ENCODE measurements at regions not wholly inside any gene's neighbourhood (a gene's known extent, or its start where the extent isn't known, plus 50 kb on each side); places are given as distances from the start of the nearest gene placed in this dataset.

GRCh38 chr13:29713839-29714238, 118.4 kb upstream of the SLC7A1 start:
- peak in 1 of 2 donors; percentile 16 for DNase-seq (ENCODE audit: extremely low spot score in 2 of 2)
- H3K27ac ChIP-seq = no peak overlapping the region
- TF ChIP-seq CTCF (IDR thresholded peaks at IDR 0.05) (no peak), POLR2AphosphoS5 (IDR thresholded peaks at IDR 0.05; ENCODE audit: insufficient read depth in 1 of 2, low read depth in 1 of 2) (no peak), POLR2A (IDR thresholded peaks at IDR 0.05) (no peak)
- H3K9me3 ChIP-seq = no peaks in the 10 kb centered on the region
- no peak overlapping the region for H3K4me3 ChIP-seq
- intact Hi-C loops (cut with DNase I) = no loop called here
- no peaks in the 10 kb centered on the region for H3K27me3 ChIP-seq
- no peaks in the 10 kb centered on the region for H3K36me3 ChIP-seq
- H3K4me1 ChIP-seq = no peaks in the 10 kb centered on the region

GRCh38 chr13:29711776-29712175, 116.3 kb upstream of the SLC7A1 start:
- H3K27me3 ChIP-seq = no peaks in the 10 kb centered on the region
- H3K4me1 ChIP-seq = no peaks in the 10 kb centered on the region
- H3K9me3 ChIP-seq = no peaks in the 10 kb centered on the region
- TF ChIP-seq POLR2A (IDR thresholded peaks at IDR 0.05) (no peak), POLR2AphosphoS5 (IDR thresholded peaks at IDR 0.05; ENCODE audit: insufficient read depth in 1 of 2, low read depth in 1 of 2) (no peak), CTCF (IDR thresholded peaks at IDR 0.05) (no peak)
- no peak for DNase-seq (ENCODE audit: extremely low spot score in 2 of 2)
- no peaks in the 10 kb centered on the region for H3K36me3 ChIP-seq
- H3K4me3 ChIP-seq = no peak overlapping the region
- no peak overlapping the region for H3K27ac ChIP-seq
- intact Hi-C loops (cut with DNase I) = no loop called here

GRCh38 chr13:29710511-29710910, 115.0 kb upstream of the SLC7A1 start:
- no peaks in the 10 kb centered on the region for H3K4me1 ChIP-seq
- no peaks in the 10 kb centered on the region for H3K9me3 ChIP-seq
- TF ChIP-seq POLR2A (IDR thresholded peaks at IDR 0.05) = no peak
- TF ChIP-seq POLR2AphosphoS5 (IDR thresholded peaks at IDR 0.05; ENCODE audit: insufficient read depth in 1 of 2, low read depth in 1 of 2) = no peak
- TF ChIP-seq CTCF (IDR thresholded peaks at IDR 0.05) = no peak
- DNase-seq (ENCODE audit: extremely low spot score in 2 of 2) = peak; percentile 37 to 69
- H3K36me3 ChIP-seq = no peaks in the 10 kb centered on the region
- H3K27ac ChIP-seq = no peak overlapping the region
- intact Hi-C loops (cut with DNase I) = no loop called here
- H3K27me3 ChIP-seq = no peaks in the 10 kb centered on the region
- no peak overlapping the region for H3K4me3 ChIP-seq

- Histone ChIP-seq H3K4me3 (no peak overlapping the region), H3K4me1 (no peaks in the 10 kb centered on the region), H3K27ac (no peak overlapping the region), H3K36me3 (no peaks in the 10 kb centered on the region), H3K27me3 (no peaks in the 10 kb centered on the region), H3K9me3 (no peaks in the 10 kb centered on the region)
- TF ChIP-seq POLR2A (IDR thresholded peaks at IDR 0.05) = no peak
- TF ChIP-seq POLR2AphosphoS5 (IDR thresholded peaks at IDR 0.05; ENCODE audit: insufficient read depth in 1 of 2, low read depth in 1 of 2) = no peak
- no peak for TF ChIP-seq CTCF (IDR thresholded peaks at IDR 0.05)
- intact Hi-C loops (cut with DNase I) = no loop called here
- peak in 1 of 2 donors; percentile 7 for DNase-seq (ENCODE audit: extremely low spot score in 2 of 2)
These were observed 114.0 kb upstream of the SLC7A1 start for GRCh38 chr13:29709407-29710069.

GRCh38 chr13:29707876-29708543, 112.5 kb upstream of the SLC7A1 start:
- Histone ChIP-seq H3K4me1 (no peaks in the 10 kb centered on the region), H3K36me3 (no peaks in the 10 kb centered on the region), H3K4me3 (no peak overlapping the region), H3K27me3 (no peaks in the 10 kb centered on the region), H3K9me3 (no peaks in the 10 kb centered on the region), H3K27ac (no peak overlapping the region)
- peak in 1 of 2 donors; percentile 70 for DNase-seq (ENCODE audit: extremely low spot score in 2 of 2)
- intact Hi-C loops (cut with DNase I) = no loop called here
- TF ChIP-seq CTCF (IDR thresholded peaks at IDR 0.05) (peak in 1 of 3 experiments; percentile 16), POLR2A (IDR thresholded peaks at IDR 0.05) (no peak)

Measured in vagina (tissue), 2 donors.